B cell (primary cell): ENCODE measurements at regions not wholly inside any gene's neighbourhood (a gene's known extent, or its start where the extent isn't known, plus 50 kb on each side); places are given as distances from the start of the nearest gene placed in this dataset.

Source experiments
- ATAC-seq: fragments of 200-7000 bp; cut with Tn5 transposase; one replicate; pipeline ENCODE4 v1.10.0; 2021; ENCODE audit warnings: low read depth, mild to moderate bottlenecking, moderate number of reproducible peaks, moderate library complexity
- CTCF ChIA-PET: fragments of 350-600 bp; sonication (Branson Sonifier 250); formaldehyde crosslinking; loops from one replicate; lab custom pipeline; 2021; ENCODE audit warnings: antibody characterized with exemption, inconsistent platforms; lab: Charles Lee
- POLR2A ChIA-PET: fragments of 350-600 bp; sonication (Branson Sonifier 250); formaldehyde crosslinking; loops from one replicate; lab custom pipeline; 2021; ENCODE audit warnings: antibody characterized with exemption; lab: Charles Lee
- DNase-seq: peaks from one replicate; pipeline ENCODE4 v3.0.0; 2013
- H2AFZ ChIP-seq: 2 replicates; pipeline ENCODE4 v1.6.1; 2012; ENCODE audit warnings: mild to moderate bottlenecking, low read depth, low read length; ENCODE audit not compliant: insufficient read depth, poor library complexity, severe bottlenecking
- H3K27ac ChIP-seq, 2 donors: 1 replicate in 1 of 2; 2 replicates in 1 of 2; pipeline ENCODE4 v1.5.1; 2012 to 2013; ENCODE audit warnings: low read length in 2 of 2, mild to moderate bottlenecking in 2 of 2, moderate library complexity in 1 of 2
- H3K27me3 ChIP-seq, 4 experiments: fragments of 200-600 bp in 1 of 4; sonication (generic) in 1 of 4; replicated peaks in 1 of 4; 1 replicate in 2 of 4; 2 replicates in 2 of 4; pipeline versions ENCODE4 v1.6.1 to v1.7.0; 2013 to 2016; ENCODE audit warnings: low read length in 3 of 4, mild to moderate bottlenecking in 2 of 4, mixed read lengths in 1 of 4, moderate library complexity in 1 of 4; ENCODE audit not compliant: insufficient read depth in 4 of 4, control insufficient read depth in 3 of 4; ENCODE audit errors: control extremely low read depth in 1 of 4
- H3K36me3 ChIP-seq, 2 experiments: replicated peaks in 1 of 2; 1 replicate in 1 of 2; 2 replicates in 1 of 2; pipeline versions ENCODE4 v1.6.1 to v1.7.1; 2013; ENCODE audit warnings: low read length in 1 of 2; ENCODE audit not compliant: insufficient read depth in 2 of 2, control insufficient read depth in 1 of 2; ENCODE audit errors: control extremely low read depth in 1 of 2, extremely low read depth in 1 of 2
- H3K4me1 ChIP-seq, 2 donors: fragments of 200-600 bp in 1 of 2; sonication (generic) in 1 of 2; 1 replicate in 1 of 2; 2 replicates in 1 of 2; pipeline versions ENCODE4 v1.5.1 to v1.6.1; 2013 to 2017; ENCODE audit warnings: low read length in 2 of 2; ENCODE audit not compliant: control insufficient read depth in 2 of 2, insufficient read depth in 2 of 2
- H3K4me2 ChIP-seq: replicated peaks from 2 replicates; pipeline ENCODE3; 2012; ENCODE audit warnings: mild to moderate bottlenecking, low read depth, low read length; ENCODE audit not compliant: poor library complexity, severe bottlenecking
- H3K4me3 ChIP-seq, 5 experiments: fragments of 200-600 bp in 1 of 5; sonication (generic) in 1 of 5; 1 replicate in 3 of 5; 2 replicates in 2 of 5; pipeline versions ENCODE4 v1.5.1 to v1.7.0; 2011 to 2016; ENCODE audit warnings: low read length in 4 of 5, mild to moderate bottlenecking in 4 of 5, low read depth in 2 of 5, control low read depth in 1 of 5, moderate library complexity in 1 of 5; ENCODE audit not compliant: insufficient read depth in 1 of 5; ENCODE audit errors: control extremely low read depth in 1 of 5, extremely low read depth in 1 of 5
- H3K79me2 ChIP-seq: fragments of 200-600 bp; sonication (generic); one replicate; pipeline ENCODE4 v1.6.0; 2016; ENCODE audit warnings: low read length; ENCODE audit not compliant: control insufficient read depth, insufficient read depth
- H3K9ac ChIP-seq: fragments of 200-600 bp; sonication (generic); 2 replicates; pipeline ENCODE4 v1.6.1; 2017; ENCODE audit warnings: mild to moderate bottlenecking, low read length, moderate library complexity
- H3K9me3 ChIP-seq, 3 donors: one replicate each; pipeline versions ENCODE4 v1.6.1 to v1.7.1; 2013; ENCODE audit warnings: low read length in 2 of 3; ENCODE audit not compliant: control insufficient read depth in 2 of 3, insufficient read depth in 1 of 3; ENCODE audit errors: control extremely low read depth in 1 of 3
- H4K20me1 ChIP-seq: 2 replicates; pipeline ENCODE4 v1.6.0; 2012; ENCODE audit warnings: mild to moderate bottlenecking, low read length; ENCODE audit not compliant: insufficient read depth, control insufficient read depth, poor library complexity, severe bottlenecking
- H3K27ac Mint-ChIP-seq: one replicate; pipeline ENCODE4 v1.8.0; 2021; ENCODE audit warnings: mixed read lengths
- H3K27me3 Mint-ChIP-seq: one replicate; pipeline ENCODE4 v1.8.0; 2021; ENCODE audit warnings: mixed read lengths
- H3K4me1 Mint-ChIP-seq: one replicate; pipeline ENCODE4 v1.8.0; 2021; ENCODE audit warnings: mixed read lengths
- H3K4me3 Mint-ChIP-seq: one replicate; pipeline ENCODE4 v1.8.0; 2021; ENCODE audit warnings: mixed read lengths
- H3K9me3 Mint-ChIP-seq: one replicate; pipeline ENCODE4 v1.8.0; 2022; ENCODE audit warnings: mixed read lengths; ENCODE audit not compliant: insufficient read depth
- CTCF ChIP-seq: fragments of 200-600 bp; IDR thresholded peaks from one replicate; pipeline ENCODE4 v1.8.0; 2022; ENCODE audit warnings: antibody characterized with exemption, mild to moderate bottlenecking
- EZH2 ChIP-seq: IDR thresholded peaks from 2 replicates; pipeline ENCODE4 v1.6.1; 2012; ENCODE audit warnings: borderline replicate concordance, low read depth, mild to moderate bottlenecking, moderate library complexity, low read length; ENCODE audit not compliant: insufficient read depth, poor library complexity, severe bottlenecking
- WGBS: methylation state at CpG from one replicate; pipeline ENCODE4 v1.1.5; 2013; ENCODE audit warnings: missing lambda C conversion rate; ENCODE audit not compliant: insufficient coverage; 5-methylcytosine and 5-hydroxymethylcytosine counted together
- intact Hi-C: fragments of 100-400 bp; cut with micrococcal nuclease; formaldehyde crosslinking; loops from one replicate; pipeline ENCODE4 v1.10.0; 2022

- no peak for ATAC-seq
- no peak overlapping the region for H3K9ac ChIP-seq
- intact Hi-C loops = no loop called here
- no peak for DNase-seq
- no peaks in the 10 kb centered on the region for H3K36me3 ChIP-seq
- no peak overlapping the region for H3K4me3 ChIP-seq
- no peaks in the 10 kb centered on the region for H3K9me3 ChIP-seq
- H3K27me3 ChIP-seq = no peaks in the 10 kb centered on the region
- no peak overlapping the region for H3K27ac ChIP-seq
- Mint-ChIP-seq H3K4me1 (no peaks in the 10 kb centered on the region), H3K4me3 (no peak overlapping the region), H3K9me3 (no peaks in the 10 kb centered on the region), H3K27ac (no peak overlapping the region), H3K27me3 (no peaks in the 10 kb centered on the region)
- WGBS = 100% methylated on average over 1 of the region's 2 CpGs
- H3K4me1 ChIP-seq = no peaks in the 10 kb centered on the region
- H3K4me2 ChIP-seq = no peak overlapping the region
- H4K20me1 ChIP-seq = no peaks in the 10 kb centered on the region
- POLR2A ChIA-PET = no interaction called here
- no peak for TF ChIP-seq EZH2
- no peak for TF ChIP-seq CTCF
- CTCF ChIA-PET = no interaction called here
- H3K79me2 ChIP-seq = no peaks in the 10 kb centered on the region
- H2AFZ ChIP-seq = no peak overlapping the region
Measured at GRCh38 chr11:109088086-109088485, 333.9 kb upstream of the C11orf87 start.

- H3K4me3 ChIP-seq = no peak overlapping the region
- intact Hi-C loops = no loop called here
- no peak overlapping the region for H2AFZ ChIP-seq
- H3K4me1 ChIP-seq = no peaks in the 10 kb centered on the region
- Mint-ChIP-seq H3K27me3 (no peaks in the 10 kb centered on the region), H3K27ac (no peak overlapping the region), H3K4me1 (no peaks in the 10 kb centered on the region), H3K4me3 (no peak overlapping the region), H3K9me3 (no peaks in the 10 kb centered on the region)
- ATAC-seq (no peak), DNase-seq (no peak)
- no peaks in the 10 kb centered on the region for H4K20me1 ChIP-seq
- ChIA-PET CTCF (no interaction called here), POLR2A (no interaction called here)
- WGBS = 79% methylated on average over 2 of the region's 2 CpGs
- TF ChIP-seq CTCF = no peak
- no peak for TF ChIP-seq EZH2
- no peaks in the 10 kb centered on the region for H3K27me3 ChIP-seq
- H3K27ac ChIP-seq = no peak overlapping the region
- H3K9ac ChIP-seq = no peak overlapping the region
- H3K79me2 ChIP-seq = no peaks in the 10 kb centered on the region
- no peaks in the 10 kb centered on the region for H3K9me3 ChIP-seq
- no peak overlapping the region for H3K4me2 ChIP-seq
- no peaks in the 10 kb centered on the region for H3K36me3 ChIP-seq
Measured at GRCh38 chr11:109089144-109089543, 332.8 kb upstream of the C11orf87 start.
